ENCODE measurements at regions not wholly inside any gene's neighbourhood (a gene's known extent, or its start where the extent isn't known, plus 50 kb on each side); places are given as distances from the start of the nearest gene placed in this dataset.
A peak's percentile ranks its signal among the peaks of the same experiment; 100 is the strongest.
"Not testable (repeated sequence)": the region's sequence is repeated elsewhere in the genome, so short reads cannot be mapped to it uniquely, and the experiment has no call there.

GRCh38 chr2:6111781-6112261, 419.6 kb downstream of the SOX11 start:
- no peak for DNase-seq (ENCODE audit: low read depth)

- DNase-seq (ENCODE audit: low read depth) = no peak
Measured at GRCh38 chr2:6113786-6114185, 421.6 kb downstream of the SOX11 start.

- DNase-seq (ENCODE audit: low read depth) = no peak
Measured at GRCh38 chr2:6127718-6128117, 435.5 kb downstream of the SOX11 start.

DNA sequence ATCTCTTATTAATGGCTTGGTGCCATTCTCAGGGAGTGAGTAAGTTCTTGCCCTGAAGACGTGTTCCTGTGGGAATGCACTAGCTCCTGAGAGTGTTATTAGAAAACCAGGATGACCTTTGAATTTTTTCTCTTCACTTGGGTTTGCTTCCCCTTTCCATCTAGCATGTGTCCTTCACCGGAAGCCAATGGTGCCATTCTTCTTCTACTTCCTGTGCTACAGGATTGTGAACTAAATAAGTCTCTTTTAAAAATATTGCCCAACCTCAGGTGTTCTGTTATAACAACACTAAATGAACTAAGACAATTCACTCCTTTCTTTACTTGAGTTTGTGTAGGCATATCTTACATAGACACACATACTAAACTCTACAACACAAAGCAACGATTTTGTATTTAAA, 447.0 kb downstream of the SOX11 start:
- peak; percentile 31 for DNase-seq (ENCODE audit: low read depth)

- no peak for DNase-seq (ENCODE audit: low read depth)
Measured at GRCh38 chr2:6139916-6140315, 447.7 kb downstream of the SOX11 start.

GRCh38 chr2:6140509-6140908, 448.3 kb downstream of the SOX11 start:
- DNase-seq (ENCODE audit: low read depth) = no peak

- peak; percentile 9 for DNase-seq (ENCODE audit: low read depth)
Measured at GRCh38 chr2:6143812-6144211, 451.6 kb downstream of the SOX11 start.

- DNase-seq (ENCODE audit: low read depth) = not testable (repeated sequence)
Measured at GRCh38 chr2:6147215-6147614, 455.0 kb downstream of the SOX11 start.

DNA sequence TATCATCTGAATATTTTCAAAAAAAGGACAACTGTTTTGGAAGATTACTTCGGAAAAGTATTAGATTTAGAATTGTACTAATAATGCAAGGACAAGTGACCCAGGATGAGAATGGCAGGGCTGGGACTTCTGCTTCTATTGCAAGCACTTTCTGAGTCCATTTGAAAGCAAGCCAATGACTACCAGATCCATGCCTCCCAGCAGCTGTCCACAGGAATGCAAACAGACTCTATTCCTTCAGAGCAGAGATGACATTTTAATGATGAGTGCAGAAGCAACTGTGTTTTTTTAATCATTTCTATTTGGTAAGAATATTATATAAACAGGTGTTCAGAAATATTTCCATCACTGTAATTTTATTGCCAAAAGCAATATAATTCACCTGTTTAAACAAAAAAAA, 456.7 kb downstream of the SOX11 start:
- DNase-seq (ENCODE audit: low read depth) = peak; percentile 20

- DNase-seq (ENCODE audit: low read depth) = no peak
Measured at GRCh38 chr2:6159606-6160005, 467.4 kb downstream of the SOX11 start.

DNA sequence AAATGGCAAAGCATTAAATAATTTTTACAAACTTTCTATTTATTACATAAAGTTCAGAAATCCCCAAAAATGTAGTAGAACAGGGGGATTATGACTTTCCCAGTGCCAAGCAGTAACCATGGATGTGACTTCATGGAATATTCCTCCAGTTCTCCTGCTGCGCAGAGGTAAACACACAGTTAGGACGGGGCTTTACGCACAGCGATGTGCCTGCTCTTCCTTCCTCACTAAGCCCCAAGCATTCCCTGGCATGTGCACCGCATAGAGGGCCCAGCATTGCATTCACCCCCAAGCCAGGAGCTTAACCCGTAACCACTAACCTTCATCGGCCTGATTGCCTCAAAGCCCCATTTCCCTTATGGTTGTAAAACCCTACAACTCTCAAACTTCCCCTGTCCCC, 471.7 kb downstream of the SOX11 start:
- DNase-seq (ENCODE audit: low read depth) = no peak

GRCh38 chr2:6164986-6165747, 473.0 kb downstream of the SOX11 start:
- DNase-seq (ENCODE audit: low read depth) = no peak

DNA sequence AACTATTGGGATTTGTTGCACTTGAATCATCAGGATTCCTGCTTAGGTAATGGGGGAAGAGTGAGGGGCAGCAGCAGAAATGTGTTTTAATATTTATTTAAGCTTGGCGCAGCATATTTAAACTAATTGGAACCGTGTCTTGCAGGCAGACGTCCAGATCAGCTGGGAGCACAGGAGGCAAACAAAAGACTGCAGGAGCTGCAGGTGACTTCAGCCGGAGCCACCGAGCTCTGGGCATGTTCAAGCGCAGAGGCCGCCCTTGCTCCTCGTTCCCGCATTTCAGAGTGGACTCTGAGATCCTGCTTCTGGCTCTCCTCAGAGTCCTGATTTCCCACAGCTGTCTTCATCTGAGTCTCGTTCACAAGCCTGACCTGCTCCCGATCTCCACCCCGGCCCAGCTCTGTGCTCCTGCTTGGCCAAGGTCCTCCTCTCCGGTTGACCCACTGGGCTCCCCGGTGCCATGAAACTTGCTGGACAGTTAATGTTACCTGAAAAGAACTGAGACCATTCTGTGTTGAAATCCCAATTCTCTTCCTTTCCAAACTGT, 475.5 kb downstream of the SOX11 start:
- no peak for DNase-seq (ENCODE audit: low read depth)

DNA sequence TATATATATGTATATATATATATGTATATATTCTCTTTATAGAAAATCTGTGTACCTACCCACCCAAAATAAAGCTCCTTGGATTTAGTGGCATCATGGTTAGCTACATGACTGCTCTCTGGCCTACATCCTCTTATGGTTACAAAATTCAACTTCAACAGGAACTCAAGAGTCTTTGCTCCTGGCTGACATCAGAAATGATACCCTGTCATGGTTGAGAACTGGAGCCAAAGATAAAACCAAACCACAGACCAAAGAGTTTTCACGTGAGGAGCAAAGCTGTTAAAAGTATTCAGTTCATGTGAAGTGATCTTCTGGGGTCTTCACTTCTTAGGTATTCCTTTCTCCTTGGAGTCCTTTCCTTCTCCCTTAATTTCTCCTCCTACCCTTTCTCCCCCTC, 476.3 kb downstream of the SOX11 start:
- no peak for DNase-seq (ENCODE audit: low read depth)

- peak; percentile 11 for DNase-seq (ENCODE audit: low read depth)
Measured at GRCh38 chr2:6171294-6171693, 479.1 kb downstream of the SOX11 start.

DNA sequence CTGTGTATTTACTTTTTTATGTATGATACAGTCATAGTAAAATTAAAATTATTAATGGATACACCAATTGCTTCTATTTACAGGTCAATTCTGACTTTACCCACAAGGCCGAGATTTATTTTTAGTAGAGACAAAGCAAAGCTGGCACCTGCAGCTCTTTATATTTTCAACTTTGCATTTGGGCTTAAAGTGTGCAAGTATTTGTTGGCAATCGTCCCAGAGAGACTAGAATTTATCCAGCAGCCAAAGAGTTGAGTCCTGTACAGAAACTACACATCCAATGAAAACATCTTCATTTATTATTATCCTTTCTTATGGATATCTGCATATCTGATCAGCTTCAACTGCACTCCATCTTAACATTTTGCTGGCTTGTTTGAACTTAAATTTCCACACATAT, 485.6 kb downstream of the SOX11 start:
- DNase-seq (ENCODE audit: low read depth) = no peak

DNA sequence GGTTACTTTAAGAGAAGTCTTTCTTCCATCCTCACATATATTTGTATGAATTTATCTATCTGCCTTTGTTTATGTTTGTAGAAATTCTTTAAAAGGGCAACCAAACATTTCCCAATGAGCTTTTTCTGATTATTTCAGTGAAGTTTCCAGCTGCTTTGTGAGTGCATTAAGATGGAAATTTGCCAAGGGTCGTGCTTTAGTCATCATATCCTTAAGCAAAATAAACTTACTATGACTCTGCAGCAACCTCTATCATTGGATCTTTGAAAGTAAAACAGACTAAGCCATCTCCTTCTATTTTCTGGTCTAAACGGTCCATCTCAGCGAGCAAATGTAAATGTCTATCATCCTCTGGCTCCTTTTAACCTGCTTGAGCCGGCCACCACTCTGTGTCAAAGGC, 489.3 kb downstream of the SOX11 start:
- peak; percentile 93 for DNase-seq (ENCODE audit: low read depth)

DNA sequence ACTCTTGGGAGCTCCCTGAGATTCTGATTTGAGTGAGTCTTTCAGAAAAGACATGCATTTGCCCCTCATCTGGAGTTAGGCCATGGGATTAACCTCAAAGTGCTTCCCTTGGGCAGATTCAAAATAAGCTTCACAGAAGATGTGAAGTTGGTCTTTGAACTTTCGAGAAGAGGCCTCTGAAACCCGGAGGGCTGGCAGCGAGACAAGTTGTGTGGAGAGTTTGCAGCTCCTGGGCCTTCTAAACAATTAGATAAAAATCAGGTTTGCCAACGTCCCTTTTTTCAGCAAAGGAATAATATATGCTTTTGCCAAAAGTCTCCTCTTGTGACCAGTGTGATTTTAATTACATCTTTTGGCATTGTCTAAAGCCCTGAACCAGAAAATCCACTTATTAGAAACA, 489.7 kb downstream of the SOX11 start:
- DNase-seq (ENCODE audit: low read depth) = peak; percentile 89

DNA sequence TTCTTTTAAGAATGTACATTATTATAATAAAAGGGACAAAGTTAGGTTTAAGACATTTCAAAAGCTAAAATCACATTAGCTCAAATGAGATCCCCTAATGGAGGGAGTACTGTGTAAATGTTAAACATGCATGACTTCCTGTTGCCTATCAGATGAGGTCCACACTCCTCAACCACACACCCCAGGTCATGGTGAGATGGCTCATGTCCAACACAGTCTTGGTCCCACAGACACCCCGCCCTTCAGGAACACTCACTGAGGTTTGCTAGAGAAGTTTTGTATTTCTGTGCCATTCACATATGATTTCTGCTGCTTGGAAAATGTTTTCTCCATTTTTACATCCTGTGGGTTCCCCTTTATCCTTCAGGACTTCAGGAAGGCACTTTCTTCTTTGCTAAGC, 491.0 kb downstream of the SOX11 start:
- DNase-seq (ENCODE audit: low read depth) = peak; percentile 72

GRCh38 chr2:6184532-6185292, 492.5 kb downstream of the SOX11 start:
- peak; percentile 62 for DNase-seq (ENCODE audit: low read depth)

GRCh38 chr2:6186332-6187151, 494.4 kb downstream of the SOX11 start:
- DNase-seq (ENCODE audit: low read depth) = peak; percentile 94

- no peak for DNase-seq (ENCODE audit: low read depth)
Measured at GRCh38 chr2:6196449-6196848, 504.3 kb downstream of the SOX11 start.
